Suppressor macrophage treated with lipopolysaccharide for 1 hour (primary cell): ENCODE measurements at regions not wholly inside any gene's neighbourhood (a gene's known extent, or its start where the extent isn't known, plus 50 kb on each side); places are given as distances from the start of the nearest gene placed in this dataset.

Experiments
- DNase-seq, 3 donors: peaks; one replicate each; pipeline ENCODE4 v3.0.0-alpha.2; 2020 to 2022

DNA sequence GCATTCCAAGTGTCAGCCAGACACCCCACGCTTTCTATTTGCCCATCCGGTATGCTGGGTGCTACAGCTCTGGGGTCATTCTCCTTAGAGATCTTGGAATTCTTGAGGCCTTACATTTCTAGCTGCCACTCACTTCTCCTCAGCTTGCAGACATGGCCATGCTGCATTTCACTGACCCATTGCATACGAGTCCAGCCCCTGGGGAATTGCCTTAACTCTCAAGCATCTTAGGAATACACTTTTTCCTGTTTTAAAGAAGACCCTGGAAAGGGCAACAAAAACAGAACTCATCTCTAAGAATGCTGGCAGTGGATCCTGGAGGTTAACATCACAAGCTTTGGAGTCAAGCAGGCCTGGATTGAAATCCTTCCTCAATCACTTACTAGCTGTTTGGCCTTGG, 122.0 kb upstream of the LNX1 start:
- no peak for DNase-seq

- no peak for DNase-seq
These were observed 121.2 kb upstream of the LNX1 start for GRCh38 chr4:53712408-53713020.

DNA sequence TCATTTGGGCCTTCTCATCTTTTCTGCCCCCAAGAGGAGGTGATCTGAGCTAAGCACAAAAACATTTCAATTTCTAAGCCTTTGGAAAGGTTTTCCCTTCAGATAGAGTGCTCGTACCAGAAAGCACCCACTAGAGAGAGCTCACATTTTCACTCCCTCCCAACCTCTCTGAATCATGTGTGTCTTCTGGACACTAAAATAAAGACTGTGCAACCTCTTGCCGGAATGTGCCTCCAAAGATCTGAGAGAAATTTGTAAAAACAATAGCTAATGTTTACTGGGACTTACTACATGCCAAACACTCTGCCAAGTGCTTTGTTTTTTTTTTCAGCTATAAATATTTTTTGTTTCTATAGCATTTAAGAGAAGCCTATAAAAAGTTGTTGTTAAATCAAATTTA, 120.6 kb upstream of the LNX1 start:
- no peak for DNase-seq

GRCh38 chr4:53709693-53710092, 118.4 kb upstream of the LNX1 start:
- no peak for DNase-seq

DNA sequence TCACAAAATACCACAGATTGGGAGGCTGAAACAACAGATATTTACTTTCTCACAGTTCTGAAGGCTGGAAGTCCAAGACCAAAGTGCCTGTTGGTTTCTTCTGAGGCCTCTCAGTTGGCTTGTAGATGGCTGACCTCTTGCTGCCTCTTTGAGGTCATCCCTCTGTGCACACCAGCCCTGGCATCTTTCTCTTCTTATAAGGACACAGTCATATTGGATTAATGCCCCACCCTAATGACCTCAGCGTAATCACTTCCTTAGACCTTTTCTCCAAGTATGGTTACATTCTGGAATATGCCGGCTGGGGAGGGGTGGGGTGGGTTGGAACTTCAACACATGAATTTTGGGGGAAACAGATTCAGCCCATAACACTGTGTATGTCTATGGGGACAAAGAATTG, 116.2 kb upstream of the LNX1 start:
- no peak for DNase-seq

DNA sequence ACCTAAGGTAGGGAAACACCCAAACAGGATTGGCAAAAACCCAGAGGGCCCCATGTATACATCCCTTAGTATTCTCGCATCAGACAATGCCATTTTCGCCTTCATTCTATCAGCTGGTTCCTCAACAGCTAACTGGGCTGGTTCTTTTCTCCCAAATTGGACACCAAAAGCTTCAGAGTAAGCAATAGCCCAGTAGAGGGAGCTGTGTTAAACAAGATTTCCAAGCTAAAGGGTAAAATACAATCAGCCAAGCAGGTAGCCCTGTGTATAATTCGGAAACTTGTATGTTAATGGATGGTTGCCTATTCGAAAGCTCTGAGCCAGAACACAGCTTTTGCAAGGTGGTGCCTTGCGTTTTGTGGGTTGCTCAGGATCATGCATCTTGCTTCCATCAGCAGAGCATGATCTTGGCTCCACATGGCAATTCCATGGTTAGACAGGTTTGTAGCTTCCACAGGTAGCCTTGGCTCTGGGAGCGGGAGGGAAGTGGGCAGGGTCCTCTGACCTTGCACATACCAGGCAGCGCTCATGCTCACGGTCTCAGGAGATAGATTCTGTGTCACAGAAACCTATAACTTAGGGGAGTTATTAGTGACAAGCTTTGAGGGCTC, 115.2 kb upstream of the LNX1 start:
- DNase-seq: peak; percentile 61 to 73 (median 64)

GRCh38 chr4:53705972-53706371, 114.7 kb upstream of the LNX1 start:
- no peak for DNase-seq

GRCh38 chr4:53705151-53705764, 114.0 kb upstream of the LNX1 start:
- DNase-seq: no peak

GRCh38 chr4:53704329-53704728, 113.0 kb upstream of the LNX1 start:
- DNase-seq: no peak

DNA sequence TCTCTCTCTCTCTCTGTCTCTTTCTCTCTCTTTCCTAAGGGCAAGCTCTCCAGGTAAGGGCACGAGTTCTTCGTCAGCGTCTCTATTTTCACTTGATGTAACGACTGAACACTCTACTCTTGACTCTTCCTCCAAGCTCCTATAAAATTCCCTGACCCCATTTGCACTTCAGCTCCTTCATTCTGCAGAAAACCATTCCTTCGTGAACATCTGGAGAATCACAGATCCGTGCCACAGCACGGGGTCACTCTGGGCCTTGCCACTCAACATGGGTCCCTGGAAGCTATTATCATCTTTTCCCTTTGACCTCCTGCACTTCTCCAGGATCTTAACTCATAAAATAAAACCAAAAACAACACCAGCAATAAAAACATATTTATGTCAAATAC, 112.0 kb upstream of the LNX1 start:
- DNase-seq: no peak

DNA sequence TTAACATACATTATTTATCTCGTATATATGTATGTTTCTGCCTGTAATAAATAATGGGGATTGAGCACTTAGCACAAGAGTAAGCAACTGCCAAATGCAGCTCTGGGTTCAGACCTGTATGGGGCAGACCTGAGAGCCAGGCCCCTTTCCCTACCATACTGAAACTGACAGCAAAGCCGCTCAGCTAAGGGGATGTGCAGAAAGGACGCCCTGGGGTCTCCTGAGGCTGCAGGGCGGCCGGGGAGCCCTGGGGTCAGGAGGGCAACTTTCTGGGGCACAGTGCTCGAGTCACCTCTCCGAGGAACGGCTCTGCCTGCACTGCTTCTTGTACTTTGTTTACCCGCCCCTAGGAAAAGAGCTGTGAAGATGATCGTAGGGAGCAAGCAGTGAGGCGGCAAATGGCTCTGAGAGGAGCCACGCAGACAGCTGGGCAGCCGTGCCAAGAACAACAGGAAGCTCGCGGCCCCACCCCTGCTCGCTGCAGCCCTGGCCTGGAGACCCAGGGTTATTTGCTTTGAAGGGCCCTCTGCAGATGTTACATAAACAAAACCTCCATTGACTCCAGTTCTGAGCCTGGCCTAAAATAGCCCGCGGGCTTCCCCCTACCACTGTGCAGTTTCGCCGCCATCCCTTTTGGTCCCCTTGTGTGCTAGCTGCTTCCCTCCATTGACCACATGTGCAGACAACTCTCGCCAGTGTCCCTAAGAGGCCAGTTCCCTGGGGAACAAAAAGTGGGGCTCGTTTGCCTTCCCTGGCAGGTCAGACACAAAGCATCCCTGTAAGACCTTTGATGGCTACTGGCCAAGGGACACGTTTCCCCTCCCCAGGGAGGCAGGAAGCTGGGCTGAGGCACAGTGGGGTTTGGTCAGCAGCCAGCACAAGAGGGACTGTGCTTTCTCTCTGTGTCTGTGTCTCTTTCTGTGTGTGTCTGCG, 111.3 kb upstream of the LNX1 start:
- peak in 2 of 3 donors; percentile 36 to 48 for DNase-seq

DNA sequence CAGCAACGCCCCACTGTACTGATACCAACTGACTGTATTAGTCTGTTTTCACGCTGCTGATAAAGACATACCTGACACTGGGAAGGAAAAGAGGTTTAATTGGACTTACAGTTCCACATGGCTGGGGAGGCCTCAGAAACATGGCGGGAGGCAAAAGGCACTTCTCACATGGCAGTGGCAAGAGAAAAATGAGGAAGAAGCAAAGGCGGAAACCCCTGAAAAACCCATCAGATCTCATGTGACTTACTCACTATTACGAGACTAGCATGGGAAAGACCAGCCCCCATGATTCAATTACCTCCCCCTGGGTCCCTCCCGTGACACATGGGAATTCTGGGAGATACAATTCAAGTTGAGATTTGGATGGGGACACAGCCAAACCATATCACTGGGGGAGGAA, 110.0 kb upstream of the LNX1 start:
- DNase-seq: peak; percentile 64 to 71 (median 67)

GRCh38 chr4:53699310-53699709, 108.0 kb upstream of the LNX1 start:
- peak in 1 of 3 donors; percentile 35 for DNase-seq

DNA sequence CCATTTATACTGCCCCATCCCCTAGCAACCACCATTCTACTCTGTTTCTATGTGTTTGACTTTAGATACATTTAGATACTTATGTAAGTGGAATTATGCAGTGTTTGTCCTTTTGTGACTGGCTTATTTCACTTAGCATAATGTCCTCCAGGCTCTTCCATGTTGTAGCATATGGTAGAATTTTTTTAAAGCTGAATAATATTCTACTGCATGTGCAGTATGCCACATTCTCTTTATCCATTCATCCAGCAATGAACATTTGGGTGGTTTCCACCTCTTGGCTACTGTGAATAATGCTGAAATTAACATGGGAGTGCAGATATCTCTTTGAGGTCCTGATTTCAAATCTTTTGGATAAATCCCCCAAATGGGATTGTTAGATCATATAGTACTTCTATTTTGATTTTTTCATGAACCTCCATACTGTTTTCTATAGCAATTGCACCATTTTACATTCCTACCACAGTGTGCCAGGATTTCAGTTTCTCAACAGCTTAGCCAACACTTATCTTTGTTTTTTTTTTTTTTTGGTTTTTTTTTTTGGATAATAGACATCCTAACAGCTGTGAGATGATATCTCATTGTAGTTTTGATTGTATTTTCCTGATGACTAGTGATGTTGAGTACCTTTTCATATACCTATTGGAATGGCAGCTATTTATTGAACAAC, 105.9 kb upstream of the LNX1 start:
- DNase-seq: no peak

DNA sequence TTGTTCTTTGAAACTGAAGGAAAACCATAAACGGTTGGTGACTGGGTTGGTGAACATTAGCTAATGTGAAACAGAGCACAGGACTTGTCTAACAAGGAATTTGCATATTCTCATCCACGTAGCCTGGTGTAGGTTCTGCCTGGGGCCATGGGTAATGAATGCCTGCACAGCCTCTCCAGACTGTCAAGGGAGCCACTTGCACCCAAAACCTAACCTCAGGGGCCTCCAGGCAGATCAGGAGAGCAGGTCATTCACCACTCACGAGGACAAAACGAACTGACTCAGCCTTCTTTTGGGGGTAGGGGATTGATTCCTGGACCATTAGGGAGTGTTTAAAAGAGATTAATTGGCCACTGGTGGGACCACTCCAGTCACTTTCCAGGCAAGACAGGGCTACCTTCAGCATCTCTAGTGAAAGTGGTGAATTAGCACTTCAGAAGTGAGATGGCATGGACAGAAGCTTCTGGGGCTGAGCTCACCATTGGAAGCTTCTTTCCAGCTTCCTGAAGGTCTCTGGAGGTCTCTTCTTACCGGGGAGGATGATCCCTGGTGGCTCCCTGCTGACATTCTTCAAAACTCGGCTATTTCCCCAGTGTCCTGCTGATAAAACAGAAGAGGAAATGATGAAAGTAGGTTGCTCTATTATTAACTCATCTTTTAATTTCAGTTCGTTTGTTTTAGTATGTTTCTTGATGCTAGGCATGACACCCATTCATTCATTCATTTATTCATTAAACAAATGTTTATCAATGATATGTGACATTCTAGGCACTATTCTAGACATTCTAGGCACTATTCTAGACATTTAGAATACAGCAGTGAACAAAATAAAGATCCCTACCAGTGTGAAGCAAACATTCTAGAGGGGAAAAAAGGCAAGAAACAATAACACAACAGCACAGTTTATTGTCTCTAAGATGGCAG, 104.5 kb upstream of the LNX1 start:
- peak in 2 of 3 donors; percentile 23 to 32 for DNase-seq

- DNase-seq: no peak
These were observed 103.4 kb upstream of the LNX1 start for GRCh38 chr4:53694666-53695065.

DNA sequence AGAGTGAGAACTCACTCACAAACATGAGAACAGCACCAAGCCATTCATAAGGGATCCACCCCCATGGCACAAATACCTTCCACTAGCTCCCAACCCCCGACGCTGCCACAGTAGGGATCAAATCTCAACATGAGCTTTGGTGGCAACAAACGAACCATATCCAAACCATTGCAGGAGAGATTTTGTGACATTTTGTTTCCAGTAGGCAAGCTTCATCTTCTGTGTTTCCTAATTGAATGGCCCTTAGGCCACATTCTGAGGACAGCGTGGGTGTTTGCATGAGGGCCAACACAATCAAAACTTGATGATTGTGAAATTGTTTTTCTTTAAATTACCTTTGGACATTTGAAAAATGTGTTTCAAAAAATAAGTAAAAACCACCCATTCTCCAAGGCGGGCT, 102.6 kb upstream of the LNX1 start:
- DNase-seq: no peak

DNA sequence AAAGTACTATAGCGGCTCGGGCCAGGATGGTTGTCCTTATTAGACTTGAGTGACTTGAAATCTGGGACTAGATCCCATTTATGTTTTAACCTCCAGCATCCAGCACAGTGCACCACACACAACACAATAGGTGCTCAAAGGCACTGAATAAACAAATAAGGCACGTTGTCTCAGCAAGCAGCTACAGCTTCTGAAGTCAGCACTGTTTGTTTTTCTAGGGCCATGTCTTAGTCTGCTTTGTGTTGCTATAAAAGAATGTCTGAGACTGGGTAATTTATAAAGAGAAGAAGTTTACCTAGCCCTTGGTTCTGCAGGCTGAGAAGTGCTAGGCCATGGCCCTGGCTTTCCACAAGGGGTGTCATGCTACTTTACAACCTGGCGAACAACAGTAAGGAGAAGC, 102.1 kb upstream of the LNX1 start:
- no peak for DNase-seq

DNA sequence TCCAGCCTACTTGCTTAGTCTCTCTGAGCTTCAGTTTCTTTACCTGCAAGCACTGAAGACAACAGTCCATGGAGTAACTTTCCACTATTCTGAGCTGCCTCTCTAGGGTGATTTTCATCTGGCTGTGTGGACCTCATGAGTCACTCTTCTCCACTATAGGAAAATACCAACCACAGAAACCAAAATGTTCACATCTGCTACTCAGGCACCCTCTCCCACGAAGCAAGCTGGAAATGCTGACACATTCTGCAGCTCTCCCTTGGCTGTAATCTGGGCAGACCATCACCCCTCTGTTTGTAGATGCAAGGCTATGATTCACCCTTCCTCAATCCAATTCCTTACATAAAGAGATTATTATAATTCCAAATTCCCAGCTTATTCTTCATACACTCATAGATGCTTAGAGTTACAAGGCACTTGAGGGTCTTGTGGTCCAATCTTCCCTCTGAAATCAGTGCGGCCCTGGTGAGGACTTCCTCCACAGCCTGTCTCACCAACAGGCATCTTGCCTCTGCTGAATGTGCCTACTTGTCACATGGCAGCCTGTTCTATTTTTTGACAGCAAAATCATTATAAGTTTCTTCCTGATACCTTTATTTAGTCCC, 97.0 kb upstream of the LNX1 start:
- peak; percentile 85 to 93 (median 89) for DNase-seq

DNA sequence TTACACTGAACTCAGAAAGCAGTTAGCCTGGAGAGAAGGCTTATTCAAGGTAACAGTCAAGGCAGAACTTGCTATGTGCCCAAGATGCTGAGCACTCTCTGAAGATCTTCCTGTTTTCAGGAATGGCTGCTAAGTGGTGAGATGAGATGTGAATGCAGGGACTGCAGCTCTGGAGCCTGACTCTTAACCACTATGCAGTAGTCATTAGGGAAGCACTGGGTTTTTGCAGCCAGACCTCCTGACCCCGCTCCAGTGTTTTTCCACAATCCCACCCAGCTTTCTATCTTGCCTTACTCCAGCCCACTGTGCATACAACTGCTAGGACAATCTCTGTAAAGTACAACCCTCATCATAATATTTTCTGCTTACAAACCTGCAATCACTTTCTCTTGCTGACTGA, 95.2 kb upstream of the LNX1 start:
- no peak for DNase-seq
